ENCODE measurements at regions not wholly inside any gene's neighbourhood (a gene's known extent, or its start where the extent isn't known, plus 50 kb on each side); places are given as distances from the start of the nearest gene placed in this dataset.
A peak's percentile ranks its signal among the peaks of the same experiment; 100 is the strongest.

DNA sequence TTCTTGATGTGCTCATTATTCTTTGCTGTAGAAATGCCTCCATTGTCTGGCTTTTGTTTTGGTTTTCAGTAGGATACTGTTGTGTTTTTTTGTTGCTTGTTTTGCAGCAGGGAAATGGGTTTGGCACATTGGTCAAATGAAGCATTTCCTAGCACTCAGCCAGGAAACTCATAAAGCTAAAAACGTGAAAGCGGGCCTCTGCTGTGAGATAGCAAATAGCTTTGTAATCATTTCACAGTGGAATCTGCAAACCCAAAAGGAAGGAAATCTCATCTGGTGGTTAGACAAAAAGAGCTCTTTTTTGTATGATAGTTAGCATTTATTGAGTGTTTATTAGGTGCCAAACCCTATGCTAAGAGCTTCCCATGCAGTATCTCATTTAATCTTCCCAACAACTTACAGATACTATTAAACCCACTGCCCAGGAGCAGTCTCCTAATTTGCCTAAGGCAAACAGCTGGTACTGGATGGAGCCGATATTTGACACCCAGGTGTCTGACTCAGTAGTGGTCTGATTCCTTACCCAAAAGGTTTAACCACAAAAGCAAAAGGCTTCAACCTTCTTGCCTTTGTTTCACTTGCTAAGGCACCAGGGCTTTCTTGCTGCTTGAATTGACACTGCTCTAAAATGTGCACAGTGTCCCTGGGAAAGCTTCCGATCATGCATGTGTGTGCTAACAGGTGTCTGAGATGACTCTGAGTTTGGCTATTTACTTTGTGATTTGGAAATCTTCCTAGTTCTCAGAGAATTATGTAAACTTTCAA is 527.9 kb upstream of the MDFIC2 start:
- no peak for DNase-seq

DNA sequence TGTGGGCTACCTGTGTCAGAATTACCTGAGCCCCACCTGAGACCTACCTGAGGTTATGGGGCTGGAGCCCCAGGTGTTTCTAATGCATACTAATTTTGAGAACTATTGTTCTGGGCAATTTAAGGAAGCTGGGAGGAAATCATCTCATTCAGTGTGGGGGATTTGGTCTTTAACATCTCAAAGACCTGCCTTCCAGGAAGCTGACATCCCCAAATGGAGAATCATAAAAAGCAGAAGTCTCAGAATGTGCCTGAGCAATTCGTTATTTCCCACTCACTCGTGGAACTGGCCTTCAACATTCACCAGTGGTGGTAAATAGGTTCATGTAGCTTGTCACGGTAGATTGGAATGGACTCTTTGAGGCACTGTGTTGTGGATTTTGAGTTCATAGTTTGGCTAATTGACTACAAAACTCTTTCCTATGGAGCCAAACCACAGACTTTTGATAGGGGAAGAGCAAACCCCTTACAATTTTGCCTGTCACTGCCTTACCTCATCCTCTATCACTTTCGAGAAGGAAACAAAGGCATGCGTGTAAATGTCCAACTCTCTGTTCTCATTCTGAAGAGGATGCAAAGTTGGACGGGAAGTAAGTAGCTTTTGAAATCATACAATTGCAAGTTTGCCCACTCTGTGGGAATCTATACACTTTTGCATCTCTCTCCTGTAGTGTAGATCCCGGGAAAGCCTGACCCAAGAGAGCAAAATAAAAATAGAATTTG is 521.0 kb upstream of the MDFIC2 start:
- no peak for DNase-seq

DNA sequence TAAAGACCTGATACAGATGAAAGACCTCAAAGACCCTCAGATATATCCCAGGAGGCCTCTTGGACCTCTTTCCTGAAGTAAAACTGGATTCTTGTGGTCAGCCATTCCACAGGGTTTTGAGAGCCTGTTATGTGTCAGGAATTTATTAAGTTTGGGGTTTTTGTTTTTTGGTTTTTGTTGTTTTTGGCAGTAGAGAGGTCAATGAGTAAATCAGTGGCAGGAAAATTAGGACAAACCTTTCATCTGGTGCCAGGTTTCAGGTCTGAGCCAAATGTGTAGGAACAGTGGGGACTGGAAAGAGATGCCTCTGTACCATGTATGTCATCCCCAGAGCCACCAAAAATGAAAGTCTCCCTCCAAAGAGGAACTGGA is 520.4 kb upstream of the MDFIC2 start:
- DNase-seq, result no peak

DNA sequence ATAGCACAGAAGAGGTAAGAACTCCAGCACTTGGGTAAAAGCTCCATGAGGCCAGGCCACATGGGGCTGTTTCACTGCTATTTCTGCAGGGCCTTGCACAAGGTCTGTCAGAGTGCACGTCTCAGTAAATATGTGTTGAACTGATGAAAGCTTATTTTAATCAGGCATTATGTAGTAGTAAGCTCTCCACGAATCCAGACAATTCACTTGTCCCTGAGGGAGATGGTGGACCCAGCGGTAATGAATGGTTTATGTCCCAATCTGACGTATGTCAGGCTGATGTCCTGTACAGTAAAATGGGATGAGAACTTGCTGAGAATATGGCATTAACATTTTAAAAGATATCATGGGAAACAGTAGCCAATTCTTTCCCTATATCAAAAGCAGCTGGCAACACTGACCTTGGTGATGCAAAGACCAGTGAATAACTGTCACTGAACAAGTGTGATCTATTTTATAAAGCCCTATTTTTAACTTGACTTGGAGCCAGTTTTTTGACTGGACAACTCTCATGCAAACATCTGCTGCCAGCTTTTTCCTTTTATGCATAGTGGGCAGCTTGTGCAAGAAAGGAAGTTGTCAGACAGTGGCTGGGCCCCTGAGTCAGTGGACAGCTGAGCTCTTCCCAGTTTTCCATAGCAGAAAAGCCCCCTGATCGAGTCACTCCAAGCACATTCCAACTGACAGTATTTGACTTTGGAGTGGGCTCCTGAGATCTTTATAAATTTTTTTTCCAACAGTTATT is 519.8 kb upstream of the MDFIC2 start:
- DNase-seq, result no peak

DNA sequence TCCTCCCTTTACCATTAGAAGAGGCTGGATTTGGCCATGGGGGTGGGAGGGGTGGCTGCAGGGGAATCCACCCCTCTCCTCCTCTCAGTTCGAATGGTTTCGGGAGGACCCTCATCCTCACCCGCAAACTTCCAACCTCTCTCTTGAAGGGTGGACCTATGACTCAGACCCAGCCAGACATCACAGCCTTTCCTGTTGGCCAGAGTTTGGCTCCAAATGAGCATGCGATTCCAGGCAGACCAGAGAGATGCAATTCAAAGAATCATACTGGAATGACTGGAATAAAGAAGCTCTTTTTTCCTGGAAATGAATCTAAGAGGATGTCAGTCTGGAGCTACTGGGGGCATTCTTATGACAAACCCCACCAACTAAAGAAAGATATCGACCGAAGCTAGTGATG is 516.7 kb upstream of the MDFIC2 start:
- no peak for DNase-seq

- no peak for DNase-seq
Measured at GRCh38 chr3:70824773-70825172, 512.3 kb upstream of the MDFIC2 start.

GRCh38 chr3:70824078-70824477 is 511.6 kb upstream of the MDFIC2 start:
- DNase-seq, result no peak

- no peak for DNase-seq
Measured at GRCh38 chr3:70823622-70824021, 511.2 kb upstream of the MDFIC2 start.

DNA sequence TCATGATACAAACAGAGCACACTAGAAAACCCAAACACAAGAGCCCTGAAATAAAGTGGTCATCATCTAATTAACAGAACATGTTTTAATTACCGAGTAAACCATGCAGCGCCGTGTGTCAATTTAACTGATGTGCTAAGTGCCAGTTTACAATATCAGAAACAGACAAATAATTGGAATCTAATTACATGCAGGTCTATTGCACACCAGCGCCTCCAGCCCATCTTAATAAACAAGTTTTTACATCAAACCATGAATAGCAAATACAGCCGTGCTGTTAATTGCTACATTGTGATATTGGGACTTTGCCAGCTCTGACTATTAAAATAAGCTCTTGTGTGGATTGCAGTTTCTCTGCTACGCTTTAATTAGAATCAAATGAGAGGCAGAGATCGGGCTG is 510.2 kb upstream of the MDFIC2 start:
- DNase-seq, result no peak

DNA sequence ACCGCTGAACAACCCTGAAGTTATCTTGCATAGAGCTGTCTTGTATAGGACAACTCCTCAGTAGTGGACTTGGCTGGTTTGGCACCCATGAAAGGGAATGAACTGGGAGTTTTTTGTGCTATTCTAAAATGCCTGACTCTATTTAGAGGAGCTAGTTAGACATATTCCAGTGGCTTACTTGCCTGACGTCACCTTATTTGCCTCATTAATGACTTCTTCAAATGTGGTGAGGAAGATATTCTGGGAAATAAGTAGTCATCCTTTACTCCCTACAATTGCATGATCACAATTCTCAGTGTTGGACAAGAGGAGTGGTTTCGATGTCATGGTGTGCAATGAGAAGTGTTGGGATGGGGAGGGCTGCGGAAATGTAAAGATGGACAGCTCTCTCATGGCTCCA is 509.2 kb upstream of the MDFIC2 start:
- no peak for DNase-seq

DNA sequence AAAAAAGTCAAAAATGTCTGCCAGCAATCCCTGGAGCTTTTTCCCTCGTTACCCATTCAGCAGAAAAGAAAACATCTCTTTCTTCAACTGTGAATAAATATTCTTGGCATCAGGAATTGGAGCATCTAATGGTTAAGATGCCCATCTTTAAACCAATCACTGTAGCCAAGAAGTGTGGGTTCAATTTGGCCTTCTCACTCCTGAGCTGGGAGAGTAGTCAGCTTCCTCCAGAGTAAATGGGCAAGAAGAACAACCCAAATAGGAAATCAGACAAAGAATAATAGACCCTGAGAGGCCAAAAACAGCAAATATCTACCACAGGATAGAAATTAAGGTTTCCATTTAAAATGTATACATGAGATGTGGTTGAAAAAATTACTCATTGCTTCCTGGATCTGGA is 508.0 kb upstream of the MDFIC2 start:
- no peak for DNase-seq

DNA sequence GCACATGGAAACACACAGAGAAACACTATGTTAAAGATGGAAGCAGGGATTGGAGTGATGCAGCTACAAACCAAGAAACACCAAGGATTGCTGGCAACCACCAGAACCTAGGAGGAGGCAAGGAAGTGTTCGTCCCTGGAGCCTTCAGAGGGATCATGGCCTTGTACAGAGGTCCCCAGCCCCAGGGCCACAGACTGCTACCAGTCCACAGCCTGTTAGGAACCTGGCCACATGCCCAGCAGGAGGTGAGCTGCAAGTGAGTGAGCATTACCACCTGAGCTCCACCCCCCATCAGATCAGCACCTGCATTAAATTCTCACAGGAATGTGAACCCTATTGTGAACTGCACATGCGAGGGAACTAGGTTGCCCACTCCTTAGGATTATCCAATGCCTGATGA is 505.7 kb upstream of the MDFIC2 start:
- DNase-seq, result no peak

DNA sequence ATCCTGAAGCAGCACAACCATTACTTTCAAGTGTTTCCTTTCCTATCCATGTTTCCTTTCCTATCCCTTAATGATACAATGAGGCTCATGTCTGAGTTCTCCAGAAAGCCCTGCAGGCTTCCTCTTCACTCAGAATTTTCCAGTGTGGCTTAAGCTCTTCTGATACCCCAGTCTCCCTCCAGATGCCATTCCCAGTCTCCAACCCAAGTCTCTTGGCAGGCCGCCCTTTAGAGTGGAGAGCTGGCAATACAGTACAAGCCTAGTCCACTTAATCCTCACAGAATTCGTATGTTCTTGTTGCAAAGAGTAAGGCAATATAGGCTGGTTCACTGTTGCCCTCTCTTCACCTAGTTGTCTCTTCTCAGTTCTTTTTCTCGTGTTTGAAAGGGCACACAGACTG is 503.9 kb upstream of the MDFIC2 start:
- no peak for DNase-seq

DNA sequence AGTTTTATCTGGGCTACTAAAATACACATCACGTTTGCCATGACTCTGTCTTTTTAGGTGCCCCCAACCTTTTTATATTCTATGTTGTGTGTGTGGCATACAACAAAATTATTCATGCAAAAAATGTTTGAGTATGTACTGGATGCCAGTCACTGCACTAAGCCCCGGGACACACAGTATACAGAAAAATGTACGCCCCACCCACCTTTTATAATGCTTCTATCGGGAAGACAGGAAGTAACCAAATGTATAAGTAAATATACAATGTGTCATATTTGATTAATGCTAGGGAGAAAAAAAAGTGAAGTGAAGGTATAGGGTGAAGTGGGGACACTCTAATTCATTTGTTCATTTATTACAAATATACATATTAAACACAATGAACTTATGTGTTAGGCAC is 503.4 kb upstream of the MDFIC2 start:
- DNase-seq, result no peak

- DNase-seq, result no peak
Measured at GRCh38 chr3:70813311-70813710, 500.9 kb upstream of the MDFIC2 start.

- peak; percentile 52 for DNase-seq
Measured at GRCh38 chr3:70811880-70812279, 499.4 kb upstream of the MDFIC2 start.

GRCh38 chr3:70808881-70809280 is 496.4 kb upstream of the MDFIC2 start:
- DNase-seq, result no peak

- DNase-seq, result no peak
Measured at GRCh38 chr3:70806556-70806955, 494.1 kb upstream of the MDFIC2 start.

DNA sequence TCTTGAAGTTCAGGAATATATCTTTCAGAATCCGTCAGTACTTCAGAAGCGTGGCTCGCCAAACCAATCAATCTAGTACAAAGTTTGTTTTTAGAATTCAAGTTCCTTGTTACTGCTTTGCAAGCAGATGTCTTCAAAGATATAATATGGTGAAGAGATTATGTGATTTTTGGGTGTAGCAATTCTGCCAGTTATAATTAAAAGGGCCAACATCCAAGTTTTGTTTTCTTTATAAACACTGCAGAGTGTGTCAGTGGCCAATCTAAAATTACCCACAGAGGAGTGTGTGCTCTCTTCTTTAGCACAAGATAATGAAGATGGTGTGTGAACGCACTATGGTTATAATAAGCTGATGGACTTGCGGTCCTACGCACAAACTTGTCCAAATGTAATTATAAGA is 493.6 kb upstream of the MDFIC2 start:
- no peak for DNase-seq

GRCh38 chr3:70805061-70805889 is 492.8 kb upstream of the MDFIC2 start:
- DNase-seq, result peak; percentile 8

DNA sequence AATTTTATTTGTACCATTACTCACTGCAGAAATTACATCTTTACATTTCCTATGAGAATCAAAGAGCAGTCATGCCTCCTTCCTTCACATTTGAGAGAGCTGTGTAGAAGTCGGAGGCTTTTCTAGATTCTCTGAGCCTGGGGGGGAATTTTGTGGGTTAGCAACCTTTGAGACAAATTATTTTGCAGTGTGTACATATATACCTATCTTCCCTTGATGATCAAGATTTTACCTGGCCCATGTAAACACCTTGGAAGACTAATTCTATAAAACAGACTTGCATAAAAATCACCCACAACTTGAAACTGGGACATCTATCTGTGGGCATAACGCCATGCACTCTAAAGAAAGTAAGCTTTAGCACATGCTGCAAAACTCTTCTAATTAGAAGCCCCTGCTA is 491.5 kb upstream of the MDFIC2 start:
- DNase-seq, result no peak

- no peak for DNase-seq
Measured at GRCh38 chr3:70803319-70803718, 490.9 kb upstream of the MDFIC2 start.

GRCh38 chr3:70800951-70801350 is 488.5 kb upstream of the MDFIC2 start:
- no peak for DNase-seq
